Esophagus squamous epithelium (tissue), 5 donors: ENCODE measurements at regions not wholly inside any gene's neighbourhood (a gene's known extent, or its start where the extent isn't known, plus 50 kb on each side); places are given as distances from the start of the nearest gene placed in this dataset.

Source experiments
- DNase-seq: peaks from one replicate; lab custom pipeline; 2025; lab: John Stamatoyannopoulos, UW
- H3K27ac ChIP-seq, 4 donors: fragments of 200-600 bp; sonication (generic); one replicate each; pipeline ENCODE4 v1.5.1; 2016 to 2019; ENCODE audit warnings: mild to moderate bottlenecking in 1 of 4
- H3K27me3 ChIP-seq, 4 donors: fragments of 200-600 bp; sonication (generic); 1 replicate in 3 of 4; 2 replicates in 1 of 4; pipeline versions ENCODE4 v1.5.1 to v1.6.0; 2017 to 2021; ENCODE audit warnings: antibody characterized with exemption in 1 of 4
- H3K36me3 ChIP-seq, 3 donors: fragments of 200-600 bp; sonication (generic); one replicate each; pipeline ENCODE4 v1.5.1; 2016 to 2019
- H3K4me1 ChIP-seq, 3 donors: fragments of 200-600 bp; sonication (generic); one replicate each; pipeline ENCODE4 v1.5.1; 2017 to 2019
- H3K4me3 ChIP-seq, 4 donors: fragments of 200-600 bp; sonication (generic); 1 replicate in 3 of 4; 2 replicates in 1 of 4; pipeline ENCODE4 v1.5.1; 2016 to 2019; ENCODE audit warnings: mild to moderate bottlenecking in 2 of 4, moderate library complexity in 1 of 4
- H3K9me3 ChIP-seq, 3 donors: fragments of 200-600 bp; sonication (generic); one replicate each; pipeline ENCODE4 v1.5.1; 2016 to 2019
- POLR2A ChIP-seq, 4 donors: fragments of 450-650 bp; IDR thresholded peaks; one replicate each; pipeline ENCODE4 v1.6.1; 2017; ENCODE audit warnings: antibody characterized with exemption in 4 of 4, mild to moderate bottlenecking in 4 of 4, moderate library complexity in 3 of 4
- WGBS, 2 donors: methylation state at CpG; one replicate each; pipeline ENCODE4 v1.1.5; 2018; 5-methylcytosine and 5-hydroxymethylcytosine counted together
- intact Hi-C: fragments of 100-400 bp; cut with DNase I; formaldehyde crosslinking; loops from one replicate; pipeline ENCODE4 v1.15.0; 2022
- TF ChIP-seq, protein P1 (sequence below), 6 experiments: fragments of 450-650 bp in 4 of 6; fragments of 200-600 bp in 2 of 6; sonication (generic) in 2 of 6; IDR thresholded peaks; one replicate each; pipeline ENCODE4 v1.5.1; 2016 to 2019; ENCODE audit warnings: antibody characterized with exemption in 6 of 6, mild to moderate bottlenecking in 4 of 6, moderate library complexity in 4 of 6
- donor health status: DM: yes; HTN: yes; CAD: no.

DNA sequence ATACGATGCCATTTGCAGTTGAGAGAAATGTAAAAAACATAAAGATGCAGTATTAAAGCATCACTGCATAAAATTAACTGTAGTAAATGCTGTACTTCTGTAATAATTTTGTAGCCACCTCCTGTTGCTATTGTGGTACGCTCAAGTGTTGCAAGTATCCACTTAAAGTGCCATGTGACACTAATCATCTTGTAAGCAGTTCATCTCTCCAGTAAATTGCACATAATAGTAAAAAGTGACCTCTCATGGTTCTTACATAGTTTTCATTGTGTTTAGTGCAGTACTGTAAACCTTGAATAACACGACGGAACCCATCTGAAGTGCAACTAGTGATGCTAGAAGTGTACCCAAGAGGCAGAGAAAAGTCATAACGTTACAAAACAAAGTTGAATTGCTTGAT is 190.1 kb upstream of the VGLL2 start:
- Histone ChIP-seq H3K27me3 (no peaks in the 10 kb centered on the region), H3K9me3 (no peaks in the 10 kb centered on the region), H3K4me3 (no peak overlapping the region), H3K36me3 (no peaks in the 10 kb centered on the region), H3K4me1 (no peaks in the 10 kb centered on the region), H3K27ac (no peak overlapping the region)
- DNase-seq = no peak
- TF ChIP-seq POLR2A (IDR thresholded peaks at IDR 0.05) = no peak
- TF ChIP-seq, protein P1, sequence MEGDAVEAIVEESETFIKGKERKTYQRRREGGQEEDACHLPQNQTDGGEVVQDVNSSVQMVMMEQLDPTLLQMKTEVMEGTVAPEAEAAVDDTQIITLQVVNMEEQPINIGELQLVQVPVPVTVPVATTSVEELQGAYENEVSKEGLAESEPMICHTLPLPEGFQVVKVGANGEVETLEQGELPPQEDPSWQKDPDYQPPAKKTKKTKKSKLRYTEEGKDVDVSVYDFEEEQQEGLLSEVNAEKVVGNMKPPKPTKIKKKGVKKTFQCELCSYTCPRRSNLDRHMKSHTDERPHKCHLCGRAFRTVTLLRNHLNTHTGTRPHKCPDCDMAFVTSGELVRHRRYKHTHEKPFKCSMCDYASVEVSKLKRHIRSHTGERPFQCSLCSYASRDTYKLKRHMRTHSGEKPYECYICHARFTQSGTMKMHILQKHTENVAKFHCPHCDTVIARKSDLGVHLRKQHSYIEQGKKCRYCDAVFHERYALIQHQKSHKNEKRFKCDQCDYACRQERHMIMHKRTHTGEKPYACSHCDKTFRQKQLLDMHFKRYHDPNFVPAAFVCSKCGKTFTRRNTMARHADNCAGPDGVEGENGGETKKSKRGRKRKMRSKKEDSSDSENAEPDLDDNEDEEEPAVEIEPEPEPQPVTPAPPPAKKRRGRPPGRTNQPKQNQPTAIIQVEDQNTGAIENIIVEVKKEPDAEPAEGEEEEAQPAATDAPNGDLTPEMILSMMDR (IDR thresholded peaks at IDR 0.05) = no peak
- intact Hi-C loops = no loop called here
- 63 to 75% methylated on average over 5 of the region's 5 CpGs for WGBS, 2 donors

DNA sequence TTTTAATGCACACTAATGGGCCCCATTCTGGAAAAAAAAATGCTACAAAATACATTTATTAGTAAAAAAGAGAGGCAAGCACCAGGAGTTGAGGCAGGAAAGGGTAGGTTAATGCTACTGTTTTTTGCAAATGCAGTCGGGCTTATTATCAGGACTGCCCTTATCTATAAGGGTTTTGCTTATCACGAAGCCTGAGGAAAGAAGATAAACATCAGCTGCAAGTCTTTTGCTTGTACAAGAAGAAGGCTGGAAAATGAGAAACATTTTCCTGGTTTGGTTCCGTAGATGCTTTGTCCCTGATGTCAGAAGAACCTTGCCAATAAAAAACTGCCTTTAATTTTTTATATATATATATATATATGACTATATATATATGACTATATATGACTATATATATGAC is 189.3 kb upstream of the VGLL2 start:
- TF ChIP-seq, protein P1 (IDR thresholded peaks at IDR 0.05) = no peak
- no peak for TF ChIP-seq POLR2A (IDR thresholded peaks at IDR 0.05)
- 26 to 31% methylated on average over 3 of the region's 3 CpGs for WGBS, 2 donors
- intact Hi-C loops = no loop called here
- H3K36me3 ChIP-seq = no peaks in the 10 kb centered on the region
- no peak overlapping the region for H3K27ac ChIP-seq
- DNase-seq = no peak
- H3K27me3 ChIP-seq = no peaks in the 10 kb centered on the region
- no peaks in the 10 kb centered on the region for H3K9me3 ChIP-seq
- no peaks in the 10 kb centered on the region for H3K4me1 ChIP-seq
- H3K4me3 ChIP-seq = no peak overlapping the region

- Histone ChIP-seq H3K27me3 (no peaks in the 10 kb centered on the region), H3K27ac (no peak overlapping the region), H3K4me3 (no peak overlapping the region), H3K4me1 (no peaks in the 10 kb centered on the region), H3K36me3 (no peaks in the 10 kb centered on the region), H3K9me3 (no peaks in the 10 kb centered on the region)
- intact Hi-C loops = no loop called here
- WGBS, 2 donors = 77 to 81% methylated on average over 4 of the region's 4 CpGs
- no peak for TF ChIP-seq POLR2A (IDR thresholded peaks at IDR 0.05)
- TF ChIP-seq, protein P1 (IDR thresholded peaks at IDR 0.05) = no peak
- no peak for DNase-seq
Measured at GRCh38 chr6:117077300-117077699, 188.1 kb upstream of the VGLL2 start.

GRCh38 chr6:117078624-117079023 is 186.7 kb upstream of the VGLL2 start:
- no peak for DNase-seq
- no peaks in the 10 kb centered on the region for H3K27me3 ChIP-seq
- H3K4me3 ChIP-seq = no peak overlapping the region
- H3K36me3 ChIP-seq = no peaks in the 10 kb centered on the region
- WGBS, 2 donors = 53% methylated on average over 2 of the region's 2 CpGs
- no peak overlapping the region for H3K27ac ChIP-seq
- H3K4me1 ChIP-seq = no peaks in the 10 kb centered on the region
- TF ChIP-seq POLR2A (IDR thresholded peaks at IDR 0.05) = no peak
- TF ChIP-seq, protein P1 (IDR thresholded peaks at IDR 0.05) = no peak
- no peaks in the 10 kb centered on the region for H3K9me3 ChIP-seq
- intact Hi-C loops = no loop called here

DNA sequence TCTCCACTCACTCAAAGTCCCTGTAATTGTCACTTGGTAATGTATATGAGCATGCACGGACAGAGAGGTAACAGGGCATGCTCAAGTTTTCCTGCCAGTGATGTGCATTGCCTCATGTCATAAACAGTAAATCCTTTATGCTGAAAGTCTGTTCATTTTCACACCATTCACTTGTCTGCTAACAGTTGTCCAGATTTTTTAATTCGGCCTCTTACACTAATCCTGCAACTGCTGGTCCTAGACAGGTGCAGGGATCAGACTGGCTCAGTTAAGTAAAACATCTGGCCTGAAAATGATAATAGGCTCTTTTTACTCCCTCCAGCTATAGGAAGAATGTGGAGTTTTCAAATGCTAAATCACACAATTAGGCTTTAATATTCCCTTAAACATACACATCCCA is 185.4 kb upstream of the VGLL2 start:
- 73% methylated on average over 2 of the region's 2 CpGs for WGBS, 2 donors
- Histone ChIP-seq H3K27me3 (no peaks in the 10 kb centered on the region), H3K27ac (no peak overlapping the region), H3K36me3 (no peaks in the 10 kb centered on the region), H3K4me3 (no peak overlapping the region), H3K4me1 (no peaks in the 10 kb centered on the region), H3K9me3 (no peaks in the 10 kb centered on the region)
- intact Hi-C loops = no loop called here
- TF ChIP-seq, protein P1 (IDR thresholded peaks at IDR 0.05) = no peak
- TF ChIP-seq POLR2A (IDR thresholded peaks at IDR 0.05) = no peak
- no peak for DNase-seq
